Esophagus squamous epithelium (tissue), 5 donors: ENCODE measurements at regions not wholly inside any gene's neighbourhood (a gene's known extent, or its start where the extent isn't known, plus 50 kb on each side); places are given as distances from the start of the nearest gene placed in this dataset.

Experiments
- DNase-seq: peaks from one replicate; lab custom pipeline; 2025; lab: John Stamatoyannopoulos, UW
- H3K27ac ChIP-seq, 4 donors: fragments of 200-600 bp; sonication (generic); one replicate each; pipeline ENCODE4 v1.5.1; 2016 to 2019; ENCODE audit warnings: mild to moderate bottlenecking in 1 of 4
- H3K27me3 ChIP-seq, 4 donors: fragments of 200-600 bp; sonication (generic); 1 replicate in 3 of 4; 2 replicates in 1 of 4; pipeline versions ENCODE4 v1.5.1 to v1.6.0; 2017 to 2021; ENCODE audit warnings: antibody characterized with exemption in 1 of 4
- H3K36me3 ChIP-seq, 3 donors: fragments of 200-600 bp; sonication (generic); one replicate each; pipeline ENCODE4 v1.5.1; 2016 to 2019
- H3K4me1 ChIP-seq, 3 donors: fragments of 200-600 bp; sonication (generic); one replicate each; pipeline ENCODE4 v1.5.1; 2017 to 2019
- H3K4me3 ChIP-seq, 4 donors: fragments of 200-600 bp; sonication (generic); 1 replicate in 3 of 4; 2 replicates in 1 of 4; pipeline ENCODE4 v1.5.1; 2016 to 2019; ENCODE audit warnings: mild to moderate bottlenecking in 2 of 4, moderate library complexity in 1 of 4
- H3K9me3 ChIP-seq, 3 donors: fragments of 200-600 bp; sonication (generic); one replicate each; pipeline ENCODE4 v1.5.1; 2016 to 2019
- POLR2A ChIP-seq, 4 donors: fragments of 450-650 bp; IDR thresholded peaks; one replicate each; pipeline ENCODE4 v1.6.1; 2017; ENCODE audit warnings: antibody characterized with exemption in 4 of 4, mild to moderate bottlenecking in 4 of 4, moderate library complexity in 3 of 4
- WGBS, 2 donors: methylation state at CpG; one replicate each; pipeline ENCODE4 v1.1.5; 2018; 5-methylcytosine and 5-hydroxymethylcytosine counted together
- intact Hi-C: fragments of 100-400 bp; cut with DNase I; formaldehyde crosslinking; loops from one replicate; pipeline ENCODE4 v1.15.0; 2022
- TF ChIP-seq, protein P1 (sequence below), 6 experiments: fragments of 450-650 bp in 4 of 6; fragments of 200-600 bp in 2 of 6; sonication (generic) in 2 of 6; IDR thresholded peaks; one replicate each; pipeline ENCODE4 v1.5.1; 2016 to 2019; ENCODE audit warnings: antibody characterized with exemption in 6 of 6, mild to moderate bottlenecking in 4 of 6, moderate library complexity in 4 of 6
- donor health status: DM: yes; HTN: yes; CAD: no.

DNA sequence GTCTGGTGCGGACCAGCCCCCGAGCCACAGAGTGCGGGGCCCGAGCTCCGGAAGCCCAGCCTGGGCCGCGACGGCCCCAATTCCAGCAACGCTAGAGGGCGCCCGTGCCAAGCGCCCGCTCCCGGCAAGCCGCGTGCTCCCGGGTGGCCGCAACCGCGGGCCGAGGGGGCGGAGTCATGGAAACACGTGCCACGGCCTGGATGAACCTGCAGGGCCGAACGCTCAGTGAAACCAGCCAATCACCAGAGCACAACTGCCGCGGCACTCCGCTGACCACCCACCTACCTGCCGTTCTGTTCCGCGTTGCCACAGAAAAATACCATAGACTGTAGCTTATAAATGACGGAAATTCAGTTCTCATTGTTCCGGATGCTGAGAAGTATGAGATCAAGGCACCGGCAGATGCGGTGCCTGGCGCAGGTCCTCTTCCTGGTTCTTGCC, 85.7 kb upstream of the FOXC1 start:
- H3K4me3 ChIP-seq = peak overlapping the region in 2 of 4 donors; percentile 22 to 41
- DNase-seq = no peak
- H3K36me3 ChIP-seq = no peaks in the 10 kb centered on the region
- 25 to 50% methylated on average over 2 to 32 of the region's 37 CpGs for WGBS, 2 donors
- no peak overlapping the region for H3K27ac ChIP-seq
- TF ChIP-seq, protein P1, sequence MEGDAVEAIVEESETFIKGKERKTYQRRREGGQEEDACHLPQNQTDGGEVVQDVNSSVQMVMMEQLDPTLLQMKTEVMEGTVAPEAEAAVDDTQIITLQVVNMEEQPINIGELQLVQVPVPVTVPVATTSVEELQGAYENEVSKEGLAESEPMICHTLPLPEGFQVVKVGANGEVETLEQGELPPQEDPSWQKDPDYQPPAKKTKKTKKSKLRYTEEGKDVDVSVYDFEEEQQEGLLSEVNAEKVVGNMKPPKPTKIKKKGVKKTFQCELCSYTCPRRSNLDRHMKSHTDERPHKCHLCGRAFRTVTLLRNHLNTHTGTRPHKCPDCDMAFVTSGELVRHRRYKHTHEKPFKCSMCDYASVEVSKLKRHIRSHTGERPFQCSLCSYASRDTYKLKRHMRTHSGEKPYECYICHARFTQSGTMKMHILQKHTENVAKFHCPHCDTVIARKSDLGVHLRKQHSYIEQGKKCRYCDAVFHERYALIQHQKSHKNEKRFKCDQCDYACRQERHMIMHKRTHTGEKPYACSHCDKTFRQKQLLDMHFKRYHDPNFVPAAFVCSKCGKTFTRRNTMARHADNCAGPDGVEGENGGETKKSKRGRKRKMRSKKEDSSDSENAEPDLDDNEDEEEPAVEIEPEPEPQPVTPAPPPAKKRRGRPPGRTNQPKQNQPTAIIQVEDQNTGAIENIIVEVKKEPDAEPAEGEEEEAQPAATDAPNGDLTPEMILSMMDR (IDR thresholded peaks at IDR 0.05) = peak; percentile 46 to 85 (median 58)
- no peak for TF ChIP-seq POLR2A (IDR thresholded peaks at IDR 0.05)
- H3K4me1 ChIP-seq = peaks cover 12 to 32% (median 16%) of the 10 kb centered on the region in 3 donors
- intact Hi-C loops = no loop called here
- H3K9me3 ChIP-seq = no peaks in the 10 kb centered on the region
- peaks cover 0 to 32% (median 0%) of the 10 kb centered on the region in 4 donors for H3K27me3 ChIP-seq

DNA sequence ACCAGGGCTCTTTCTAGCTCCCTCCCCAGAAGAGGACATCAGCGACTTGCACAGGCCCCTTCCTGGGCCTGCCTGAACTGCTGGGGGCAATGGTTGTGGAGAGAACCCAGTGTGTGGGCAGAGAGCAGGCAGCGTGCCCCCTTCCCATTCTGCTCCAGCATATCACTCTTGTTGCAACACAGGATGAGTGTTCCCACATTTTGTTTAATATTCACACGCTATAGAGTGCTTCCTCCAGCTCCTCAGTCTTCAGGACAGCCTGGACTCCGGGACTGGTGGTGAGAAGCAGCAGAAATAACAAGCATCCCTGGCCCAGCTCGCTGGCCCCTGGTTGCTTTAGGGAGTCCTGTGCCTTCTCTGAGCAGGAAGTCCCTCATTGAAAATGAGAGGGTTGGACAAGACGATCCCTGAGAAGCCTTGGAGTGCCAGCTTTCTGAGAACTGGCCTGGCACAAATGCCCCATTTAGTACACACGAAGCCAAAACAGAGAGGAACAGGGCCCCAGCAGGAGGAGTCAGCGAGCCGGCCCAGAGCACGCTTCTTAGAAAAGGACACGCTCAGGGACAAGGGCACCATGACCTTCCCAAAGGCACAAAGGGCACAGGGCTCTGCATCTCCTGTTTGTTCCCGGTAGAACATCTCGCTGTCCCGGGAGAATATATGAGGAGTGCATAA, 84.2 kb upstream of the FOXC1 start:
- no peak overlapping the region for H3K4me3 ChIP-seq
- intact Hi-C loops = no loop called here

DNA sequence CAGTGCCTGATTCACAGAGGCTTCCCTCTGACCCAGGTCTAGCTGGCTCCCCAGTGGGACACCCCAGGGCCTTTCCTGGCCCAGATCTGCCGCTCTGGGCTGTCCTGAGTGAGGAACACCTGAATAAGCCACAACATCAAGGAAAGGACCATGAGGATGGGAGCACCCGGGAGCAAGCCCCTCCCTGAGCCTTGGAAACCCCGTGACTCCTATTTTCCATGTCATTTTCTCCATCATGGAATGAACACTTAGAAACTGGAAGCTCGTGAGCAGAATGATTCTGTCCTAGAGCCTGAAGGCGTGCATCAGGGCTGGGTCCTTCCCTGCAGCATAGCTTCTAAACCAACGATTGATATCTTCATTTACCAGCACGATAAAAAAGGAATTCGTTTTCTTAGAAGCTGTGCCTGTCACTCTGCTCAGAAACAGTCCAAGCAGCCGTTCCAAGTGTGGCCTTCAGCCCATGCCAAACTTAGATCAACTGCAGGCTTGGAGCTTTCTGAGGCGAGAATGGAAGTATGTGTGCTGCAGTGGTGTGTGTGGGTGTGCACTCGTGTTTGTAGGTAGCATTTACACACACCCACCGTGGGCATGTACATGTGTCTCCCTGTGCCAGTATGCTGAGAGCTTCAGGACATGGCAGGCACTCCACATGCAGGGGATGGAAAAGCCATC, 83.2 kb upstream of the FOXC1 start:
- H3K4me3 ChIP-seq = no peak overlapping the region
- H3K9me3 ChIP-seq = no peaks in the 10 kb centered on the region
- WGBS, 2 donors = 30 to 38% methylated on average over 6 to 11 of the region's 12 CpGs
- H3K27me3 ChIP-seq = peaks cover 0 to 28% (median 0%) of the 10 kb centered on the region in 4 donors
- intact Hi-C loops = no loop called here
- no peaks in the 10 kb centered on the region for H3K36me3 ChIP-seq
- TF ChIP-seq, protein P1 (IDR thresholded peaks at IDR 0.05) = no peak
- TF ChIP-seq POLR2A (IDR thresholded peaks at IDR 0.05) = no peak
- no peak for DNase-seq
- peaks cover 12 to 32% (median 16%) of the 10 kb centered on the region in 3 donors for H3K4me1 ChIP-seq
- H3K27ac ChIP-seq = peak overlapping the region in 1 of 4 donors; percentile 55

More for the DNA sequence above, 84.2 kb upstream of the FOXC1 start:
- Histone ChIP-seq H3K27me3 (peaks cover 0 to 32% (median 0%) of the 10 kb centered on the region in 4 donors), H3K9me3 (no peaks in the 10 kb centered on the region), H3K36me3 (no peaks in the 10 kb centered on the region), H3K27ac (peak overlapping the region in 1 of 4 donors; percentile 55), H3K4me1 (peaks cover 12 to 32% (median 16%) of the 10 kb centered on the region in 3 donors)
- TF ChIP-seq, protein P1 (IDR thresholded peaks at IDR 0.05) = no peak
- no peak for TF ChIP-seq POLR2A (IDR thresholded peaks at IDR 0.05)
- DNase-seq = no peak
- 78 to 81% methylated on average over 10 to 13 of the region's 14 CpGs for WGBS, 2 donors

DNA sequence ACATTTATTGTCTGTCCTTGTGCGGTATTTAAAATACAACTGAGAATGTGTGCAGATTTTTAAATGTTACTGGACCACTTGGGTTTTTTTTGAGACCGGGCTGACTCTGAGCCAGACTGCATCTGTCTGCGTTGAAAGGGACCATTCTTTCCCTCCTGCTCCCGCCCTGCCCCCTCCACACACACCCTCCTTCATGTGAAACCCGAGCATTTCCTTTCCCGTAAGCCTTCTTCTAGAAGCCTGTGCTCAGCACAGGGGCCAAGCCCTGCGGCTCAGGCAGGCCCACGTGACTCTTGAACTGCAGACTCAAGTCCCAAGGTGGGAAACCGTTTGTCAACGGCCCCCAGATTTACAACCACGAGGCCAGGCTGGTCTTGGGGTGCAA, 82.7 kb upstream of the FOXC1 start:
- Histone ChIP-seq H3K4me1 (peaks cover 12 to 32% (median 16%) of the 10 kb centered on the region in 3 donors), H3K9me3 (no peaks in the 10 kb centered on the region), H3K27ac (peak overlapping the region in 1 of 4 donors; percentile 14), H3K36me3 (no peaks in the 10 kb centered on the region), H3K4me3 (no peak overlapping the region), H3K27me3 (peaks cover 0 to 23% (median 0%) of the 10 kb centered on the region in 4 donors)
- DNase-seq = no peak
- intact Hi-C loops = no loop called here
- 6 to 9% methylated on average over 11 of the region's 11 CpGs for WGBS, 2 donors
- TF ChIP-seq, protein P1 (IDR thresholded peaks at IDR 0.05) = no peak
- no peak for TF ChIP-seq POLR2A (IDR thresholded peaks at IDR 0.05)

DNA sequence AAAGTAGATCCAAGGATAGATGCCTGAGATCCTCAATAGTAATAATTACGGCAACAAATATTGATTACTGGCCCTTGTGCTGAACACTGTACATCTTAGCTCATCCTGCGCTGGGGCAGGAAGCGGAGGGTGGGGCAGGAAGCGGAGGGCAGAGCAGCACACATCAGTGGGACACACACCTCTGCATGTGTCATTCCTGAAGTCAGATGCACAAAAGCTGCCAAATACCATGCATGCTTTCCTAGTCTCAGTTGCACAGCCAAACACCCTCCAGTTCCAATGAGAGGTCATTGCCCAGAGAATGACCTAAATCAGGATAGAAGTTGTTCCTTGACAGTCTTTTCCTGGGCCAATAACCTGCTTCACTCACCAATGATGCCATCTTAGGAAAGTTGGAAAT, 74.4 kb upstream of the FOXC1 start:
- H3K9me3 ChIP-seq = no peaks in the 10 kb centered on the region
- H3K27ac ChIP-seq = no peak overlapping the region
- TF ChIP-seq POLR2A (IDR thresholded peaks at IDR 0.05) = no peak
- TF ChIP-seq, protein P1 (IDR thresholded peaks at IDR 0.05) = no peak
- WGBS, 2 donors = 78 to 92% methylated on average over 4 of the region's 4 CpGs
- H3K27me3 ChIP-seq = no peaks in the 10 kb centered on the region
- H3K36me3 ChIP-seq = no peaks in the 10 kb centered on the region
- intact Hi-C loops = no loop called here
- no peak overlapping the region for H3K4me3 ChIP-seq
- DNase-seq = no peak
- H3K4me1 ChIP-seq = no peaks in the 10 kb centered on the region
